Kidney tubule cell (primary cell): ENCODE measurements at regions not wholly inside any gene's neighbourhood (a gene's known extent, or its start where the extent isn't known, plus 50 kb on each side); places are given as distances from the start of the nearest gene placed in this dataset.

Source experiments
- DNase-seq: peaks from one replicate; pipeline ENCODE4 v3.0.0-alpha.2; 2018; ENCODE audit warnings: low spot score

DNA sequence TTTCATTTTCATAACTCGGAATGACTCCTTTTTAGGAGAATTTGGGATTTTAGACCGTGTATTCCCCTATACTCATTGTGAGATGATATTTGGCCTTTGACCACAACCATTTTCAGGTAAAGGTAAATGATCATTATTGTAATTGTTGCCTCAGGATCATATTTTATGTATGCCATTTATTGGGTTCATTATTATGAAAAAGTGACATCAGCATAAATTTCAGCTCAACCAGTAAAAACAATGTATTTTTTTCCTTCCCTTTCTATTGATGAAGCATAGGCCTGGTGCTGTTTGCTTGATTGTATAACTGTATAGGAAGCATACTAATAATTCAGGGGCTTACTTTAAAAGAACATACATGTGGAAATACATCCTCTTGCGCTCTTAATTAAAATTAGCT, 832.9 kb upstream of the FANCL start:
- DNase-seq = no peak

DNA sequence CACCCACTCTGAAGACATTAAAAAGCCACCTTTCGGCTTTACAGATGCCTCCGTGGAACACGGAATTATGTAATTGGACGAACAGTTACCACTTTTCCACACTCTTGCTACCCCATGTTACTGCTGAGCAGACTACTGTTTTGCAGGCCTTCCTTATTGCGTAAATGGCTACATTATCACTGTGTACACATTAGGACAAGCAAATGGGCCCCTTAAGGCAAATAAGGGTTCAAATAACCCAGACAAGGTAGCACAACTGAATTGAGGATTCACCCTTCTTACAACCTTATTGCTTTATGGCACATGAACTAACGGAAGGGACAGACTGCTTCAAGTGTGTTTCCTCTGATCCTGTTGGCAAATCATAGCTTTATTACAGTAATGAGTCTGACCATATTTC, 832.2 kb upstream of the FANCL start:
- no peak for DNase-seq

DNA sequence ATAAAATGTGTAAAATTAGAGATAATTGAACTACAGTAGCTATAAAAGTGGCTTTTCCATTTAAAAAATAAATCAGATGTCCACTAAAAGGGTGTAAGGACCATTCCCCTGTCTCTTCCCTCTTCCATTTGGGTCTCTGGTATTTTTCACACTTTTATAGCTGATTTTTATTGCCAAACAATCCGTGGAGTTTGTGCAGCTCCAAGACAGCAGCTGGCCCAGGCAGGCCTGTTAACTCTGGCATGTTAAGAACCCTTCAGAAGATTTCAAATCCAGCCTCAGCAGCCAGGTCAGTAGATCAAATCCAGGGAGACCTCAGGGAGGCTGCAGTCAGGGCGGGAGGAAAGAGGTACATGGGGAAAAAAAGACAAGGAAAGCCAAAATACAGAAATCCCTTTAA, 827.1 kb upstream of the FANCL start:
- DNase-seq = no peak

DNA sequence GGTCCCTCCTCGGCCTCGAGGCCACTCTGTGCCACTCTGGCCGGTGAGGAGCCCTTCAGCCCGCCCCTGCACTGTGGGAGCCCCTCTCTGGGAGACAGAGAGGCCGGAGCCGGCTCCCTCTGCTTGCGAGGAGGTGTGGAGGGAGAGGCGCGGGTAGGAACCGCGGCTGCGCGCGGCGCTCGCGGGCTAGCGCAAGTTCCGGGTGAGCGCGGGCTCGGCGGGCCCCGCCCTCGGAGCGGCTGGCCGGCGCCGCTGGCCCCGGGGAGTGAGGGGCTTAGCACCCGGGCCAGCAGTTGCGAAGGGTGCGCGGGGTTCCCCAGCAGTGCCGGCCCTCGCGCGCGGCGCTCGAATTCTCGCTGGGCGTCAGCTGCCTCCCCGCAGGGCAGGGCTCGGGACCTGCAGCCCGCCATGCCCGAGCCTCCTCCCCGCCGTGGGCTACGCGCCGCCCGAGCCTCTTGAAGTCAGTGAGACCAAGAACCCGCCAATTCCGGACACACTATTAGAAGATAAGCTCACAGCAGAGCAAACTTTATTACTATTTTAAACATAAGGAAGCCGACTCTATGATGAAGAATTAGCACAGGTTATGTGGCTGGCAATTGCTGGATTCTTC, 825.8 kb upstream of the FANCL start:
- no peak for DNase-seq

DNA sequence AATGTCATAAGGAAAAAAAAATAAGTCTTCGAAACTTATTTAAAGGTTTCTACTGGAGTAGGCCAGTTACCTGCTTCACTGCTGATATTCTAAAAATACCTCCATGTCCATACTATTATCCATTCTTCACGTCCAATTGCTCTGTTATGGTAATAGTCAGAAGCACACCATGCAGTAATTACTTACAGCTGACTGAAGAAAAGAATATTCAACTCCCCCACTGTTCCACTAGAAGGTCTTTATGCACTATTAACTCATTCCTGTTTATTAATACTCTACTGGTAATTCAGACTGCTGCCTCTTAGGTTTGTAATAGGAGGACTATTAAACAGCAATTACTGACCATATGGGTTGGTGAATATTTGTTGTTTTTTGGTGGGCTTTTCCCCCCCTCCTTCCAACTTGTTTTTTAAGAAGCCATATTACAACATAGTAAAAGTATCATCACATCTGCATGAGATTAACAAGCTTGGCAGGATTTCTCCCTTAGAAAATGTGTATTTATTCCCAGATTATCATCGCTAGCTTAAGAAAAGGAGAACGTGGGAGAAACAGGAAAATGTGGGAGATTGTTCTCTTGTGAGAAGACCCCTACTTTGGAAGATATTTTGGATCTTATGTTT, 806.4 kb upstream of the FANCL start:
- DNase-seq = no peak

DNA sequence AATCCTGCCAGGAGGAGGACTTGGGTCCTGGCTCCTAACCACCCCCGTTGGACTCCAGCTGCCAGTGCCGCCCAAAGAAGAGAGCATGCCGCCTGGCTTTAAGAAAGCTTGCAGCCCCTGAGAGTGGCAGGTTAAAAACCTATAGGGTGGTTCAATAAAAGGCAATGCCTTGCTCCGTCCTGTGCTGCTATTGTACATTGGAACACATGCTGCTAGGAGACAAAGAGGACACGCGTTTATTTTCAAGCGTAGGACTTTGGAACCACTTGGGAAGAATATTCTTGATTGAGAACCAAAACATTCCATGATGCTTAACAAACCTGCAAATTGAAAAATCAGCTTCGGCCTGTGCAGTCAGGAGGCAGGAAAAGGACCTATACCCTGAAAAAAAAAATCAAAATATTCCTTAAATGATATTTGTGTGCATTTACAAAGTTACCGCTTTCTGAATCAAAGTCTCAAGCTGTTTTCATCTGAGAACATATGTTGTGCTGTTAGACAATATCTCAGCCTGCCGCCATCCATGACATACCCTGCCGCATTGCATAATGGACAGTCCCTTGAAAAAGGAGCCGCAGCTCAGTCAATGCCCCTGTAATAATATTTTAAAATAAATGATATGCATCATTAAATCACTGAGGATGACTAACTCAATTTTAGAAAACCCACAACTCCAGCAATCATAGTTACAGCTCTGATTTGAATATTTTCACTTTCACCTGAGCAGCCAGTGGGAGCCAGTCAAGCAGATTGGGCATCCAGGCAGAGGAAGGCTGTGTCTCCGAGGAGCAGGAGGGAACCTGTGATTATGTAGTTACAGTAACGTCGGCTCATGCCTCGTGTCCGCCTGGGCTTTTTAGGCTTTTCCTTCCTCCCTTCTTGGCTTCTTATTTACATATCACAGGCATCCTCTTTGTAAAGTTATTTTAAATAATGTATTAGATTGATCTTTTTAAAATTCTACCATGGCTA, 805.6 kb upstream of the FANCL start:
- DNase-seq = no peak

DNA sequence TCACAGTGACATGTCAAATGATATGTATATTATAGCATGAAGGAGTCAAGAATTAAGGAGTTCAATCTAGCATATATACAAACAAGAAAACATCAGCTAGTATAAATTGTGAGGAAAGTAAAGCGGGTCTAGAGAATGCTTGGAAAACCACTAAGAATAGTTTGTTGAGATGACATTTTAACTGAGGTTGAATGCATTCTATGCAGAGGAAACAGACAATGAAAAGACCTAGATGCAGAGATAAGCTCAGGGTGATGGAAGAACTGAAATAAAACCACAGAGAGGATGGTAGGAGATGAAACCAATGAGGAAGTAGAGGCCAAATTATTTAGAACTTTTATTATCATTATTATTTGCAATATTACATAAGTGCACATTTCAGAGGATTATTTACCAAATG, 803.6 kb upstream of the FANCL start:
- DNase-seq = no peak

DNA sequence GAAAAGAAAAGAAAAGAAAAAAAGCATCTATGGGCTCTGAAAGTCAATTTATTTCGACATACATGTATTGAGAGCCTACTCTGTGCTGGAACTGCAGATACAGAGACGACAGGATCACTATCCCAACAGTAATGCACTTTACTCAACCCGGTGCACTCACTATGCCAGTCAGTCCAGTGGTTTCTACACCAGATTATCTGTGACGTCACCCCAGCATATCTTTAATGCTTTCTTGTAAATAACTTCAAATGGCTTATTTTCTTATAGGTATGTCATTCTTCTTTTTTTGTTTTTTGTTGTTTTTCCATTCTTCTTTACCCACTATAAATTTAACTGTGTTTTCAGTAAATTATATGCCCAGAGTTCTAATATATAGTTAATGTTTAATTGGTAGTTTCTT, 800.0 kb upstream of the FANCL start:
- DNase-seq = no peak

DNA sequence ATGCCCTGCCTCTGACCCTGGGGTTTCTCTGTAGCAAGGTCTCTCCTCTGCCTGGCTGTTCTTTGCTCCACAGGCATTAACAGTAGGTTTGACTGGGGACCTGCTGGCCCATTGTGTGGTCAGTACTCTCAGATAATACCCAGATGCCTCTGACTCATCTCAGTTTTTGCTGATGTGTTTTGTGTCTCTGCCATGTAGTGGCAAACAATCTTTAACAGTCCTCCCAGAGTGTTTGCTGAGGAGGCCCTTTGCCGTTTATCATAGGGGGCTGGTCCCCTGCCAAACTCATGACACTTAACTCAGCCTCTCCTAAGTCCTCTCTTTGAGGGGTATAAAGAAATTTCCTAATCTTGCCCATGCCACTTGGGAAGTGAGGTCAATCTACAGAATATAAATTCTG, 793.7 kb upstream of the FANCL start:
- DNase-seq = no peak

DNA sequence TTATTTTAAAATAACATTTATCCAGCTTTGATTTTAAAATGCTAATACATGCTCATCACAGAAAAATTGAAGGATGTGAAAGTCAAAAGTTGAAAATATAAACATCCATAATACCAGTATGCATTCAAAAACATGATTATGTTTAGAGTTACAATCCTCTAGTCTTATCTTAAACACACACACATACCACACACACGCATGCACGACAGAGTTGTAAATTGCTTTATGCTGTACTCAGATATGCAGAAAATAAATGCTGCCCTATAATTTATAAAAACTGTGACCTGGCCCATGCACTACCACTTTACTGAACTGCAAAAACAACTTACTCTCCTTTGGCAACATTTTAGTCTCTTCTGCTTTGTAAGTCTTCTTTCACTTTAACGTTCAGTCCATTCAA, 793.0 kb upstream of the FANCL start:
- DNase-seq = no peak

DNA sequence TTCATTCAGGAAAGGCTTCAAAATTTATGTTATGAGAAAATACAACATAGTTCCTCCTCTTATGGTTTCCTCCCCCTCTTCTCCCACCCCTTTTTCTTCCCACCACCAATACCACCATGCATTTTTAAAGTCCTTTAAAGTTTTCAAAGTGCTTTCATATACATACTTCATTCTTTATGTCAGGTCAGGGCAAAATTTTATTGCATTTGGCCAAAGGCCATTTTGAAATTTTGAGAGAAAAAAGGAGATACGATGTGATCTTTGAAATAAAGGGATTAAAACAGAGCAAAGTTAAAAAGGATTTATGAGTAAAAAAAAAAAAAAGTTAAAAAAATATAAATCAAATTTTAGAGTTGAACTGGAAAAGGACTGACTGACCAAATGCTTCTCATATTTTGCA, 792.5 kb upstream of the FANCL start:
- DNase-seq = no peak

DNA sequence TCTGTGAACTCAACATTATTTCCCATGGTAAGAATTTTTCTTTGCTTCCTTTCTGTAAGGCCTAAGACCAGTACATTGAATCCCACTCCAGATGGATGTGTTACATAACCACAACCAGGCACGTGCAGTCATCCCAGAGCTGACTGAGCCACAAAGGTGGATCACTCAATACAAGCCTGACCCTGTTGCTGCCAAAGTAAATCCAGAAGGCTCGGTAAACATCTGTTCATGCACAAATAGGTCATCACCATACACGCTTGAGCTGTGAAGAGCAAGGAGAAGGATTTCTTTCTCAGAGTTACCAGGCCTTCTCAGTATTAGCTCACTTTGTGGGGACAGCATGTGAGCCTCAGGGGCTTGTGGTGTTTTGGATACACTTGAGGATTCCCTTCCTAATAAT, 791.4 kb upstream of the FANCL start:
- no peak for DNase-seq

DNA sequence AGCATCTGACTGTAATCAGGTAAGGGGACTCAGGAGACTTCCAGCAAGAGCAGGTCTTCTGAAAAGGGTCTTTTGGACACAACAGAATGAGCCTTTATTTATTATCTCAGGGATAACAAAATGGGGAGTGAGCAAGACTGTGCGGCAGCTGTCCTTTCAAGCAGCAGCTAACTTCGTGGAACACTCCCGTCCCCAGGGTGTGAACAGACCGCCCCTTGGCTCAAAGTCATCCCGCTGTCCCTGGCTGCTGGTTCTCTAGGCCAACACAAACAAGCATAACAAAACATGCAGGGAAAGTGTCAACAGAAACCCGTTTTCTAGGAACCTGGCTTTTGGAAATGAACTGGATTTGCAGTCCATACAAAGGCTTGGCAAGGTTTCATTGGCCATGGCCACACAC, 787.9 kb upstream of the FANCL start:
- DNase-seq = no peak

DNA sequence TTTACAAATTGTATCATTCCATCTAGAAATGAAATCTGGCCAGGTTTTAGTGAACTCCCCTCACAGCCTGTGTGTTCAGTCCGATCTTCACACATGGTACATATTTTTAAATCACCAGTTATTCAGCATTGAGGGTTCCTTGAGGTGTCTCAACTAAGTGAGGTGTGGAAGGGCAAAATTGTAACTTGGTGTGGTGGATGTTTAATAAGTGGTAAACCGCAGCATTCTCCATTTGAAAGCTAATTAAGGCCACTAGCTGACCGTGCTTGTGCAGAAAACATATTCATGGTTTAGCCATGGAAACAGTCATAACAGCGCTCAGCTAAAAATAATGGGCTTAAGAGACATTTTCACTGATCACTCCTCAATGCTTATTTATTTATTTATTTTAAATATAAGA, 786.2 kb upstream of the FANCL start:
- peak; percentile 2 for DNase-seq

DNA sequence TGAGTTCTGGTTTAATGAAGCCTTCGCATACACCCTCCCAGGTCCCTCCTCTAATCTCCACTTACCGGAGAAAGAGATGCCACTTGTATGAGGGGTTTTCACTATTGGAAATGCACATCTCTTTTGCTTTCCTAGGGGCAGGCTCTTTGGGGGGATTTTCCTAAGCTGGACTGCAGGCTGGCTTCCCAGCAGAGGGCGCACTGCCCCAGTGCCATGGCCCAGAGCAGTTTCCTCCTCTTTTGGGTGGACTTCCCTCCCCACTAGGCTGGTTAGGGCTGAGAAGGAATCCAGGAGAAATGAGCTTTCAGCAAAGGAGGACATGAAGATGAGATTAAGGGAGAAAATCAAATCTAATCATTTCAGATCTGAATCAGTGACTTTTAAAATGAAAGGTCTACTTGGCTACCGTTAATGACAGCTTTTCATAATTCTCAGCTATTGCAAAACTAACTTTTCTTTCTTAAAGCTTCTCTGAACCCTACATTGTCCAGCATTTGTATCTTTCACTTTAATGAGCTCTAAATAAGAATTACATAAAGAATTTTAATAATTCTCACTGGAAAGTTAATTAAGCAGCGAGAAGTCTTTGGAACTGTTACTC, 784.1 kb upstream of the FANCL start:
- DNase-seq = peak; percentile 15

DNA sequence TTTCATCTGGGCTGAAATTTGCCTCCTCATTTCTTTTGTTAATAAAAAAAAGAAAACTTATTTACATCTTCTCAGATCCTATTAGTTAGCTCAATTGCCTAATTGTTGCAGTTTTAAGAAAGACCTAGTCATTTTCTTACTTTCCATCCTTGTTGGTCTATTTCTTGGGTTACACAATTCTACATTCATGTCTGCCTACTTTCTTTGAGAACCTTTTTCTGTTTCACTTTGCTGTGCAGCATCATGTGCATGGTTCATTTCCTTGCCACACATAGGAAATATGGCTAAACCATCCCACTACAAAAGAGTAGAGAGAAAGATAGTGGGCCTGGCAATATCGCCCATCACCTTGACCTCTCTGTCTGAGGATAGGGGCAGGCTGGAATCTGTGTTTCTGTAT, 780.7 kb upstream of the FANCL start:
- DNase-seq = no peak

DNA sequence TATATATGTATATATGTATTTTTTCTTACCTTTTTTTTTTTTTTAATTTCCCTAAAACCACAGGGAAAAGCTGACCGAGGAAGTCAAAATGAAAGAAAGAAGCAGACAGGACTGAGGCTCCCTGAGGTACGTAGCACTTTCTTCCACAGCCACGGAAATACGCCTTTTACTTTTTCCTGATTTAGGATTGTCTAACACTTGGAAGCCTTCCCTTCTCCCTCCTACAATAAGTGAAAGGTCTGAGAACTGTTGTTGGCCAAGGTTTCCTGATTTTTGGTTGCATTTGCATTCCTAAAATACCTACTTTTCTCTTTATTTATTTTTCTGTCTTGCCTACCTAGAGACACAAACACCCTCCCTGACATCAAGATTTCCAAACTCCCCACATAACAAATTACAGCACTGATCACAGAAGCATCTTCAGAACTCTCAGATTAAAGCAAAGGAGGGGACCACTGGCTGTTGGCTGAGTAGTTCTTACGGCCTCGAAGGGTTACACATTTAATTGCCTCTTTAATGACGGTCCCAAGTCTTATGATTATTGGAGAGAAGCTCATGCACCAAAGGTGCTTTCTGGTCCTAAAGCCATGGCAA, 778.5 kb upstream of the FANCL start:
- DNase-seq = no peak

DNA sequence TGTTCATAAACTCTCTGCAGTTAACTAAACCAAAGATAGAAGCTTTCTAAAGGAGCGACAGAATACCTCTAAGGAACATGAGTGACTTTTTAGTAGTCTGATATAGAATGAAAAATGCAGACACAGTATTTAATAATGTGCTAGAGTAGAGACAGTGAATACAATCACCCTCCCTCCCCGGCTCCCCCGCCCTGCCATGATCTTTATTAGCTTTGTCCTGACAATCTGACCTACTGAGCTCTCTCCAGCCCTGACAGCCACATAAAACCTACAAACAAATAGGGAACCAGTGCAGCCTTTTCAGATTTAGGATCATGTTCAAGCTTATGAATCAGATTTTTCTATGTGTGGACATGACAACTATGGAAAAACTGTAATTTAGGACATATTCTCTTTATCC, 777.6 kb upstream of the FANCL start:
- no peak for DNase-seq

DNA sequence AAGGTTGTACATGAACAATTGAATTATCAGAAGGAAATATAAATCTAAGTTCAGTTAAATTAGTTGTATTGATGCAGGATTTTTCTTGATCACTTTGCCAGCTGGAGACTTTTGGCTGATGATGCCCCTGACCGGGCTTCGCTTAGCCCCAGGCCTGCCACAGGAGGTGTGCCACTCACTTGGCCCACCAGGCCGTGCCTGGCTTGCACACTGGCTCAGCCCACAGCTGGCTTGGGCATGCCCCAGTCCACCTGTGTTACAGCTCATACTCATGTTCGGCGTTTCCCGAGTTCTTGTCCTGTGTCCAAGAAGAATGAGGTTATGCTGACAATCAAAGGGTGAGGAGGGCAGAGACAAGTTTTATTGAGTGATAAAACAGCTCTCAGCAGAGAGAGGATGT, 773.9 kb upstream of the FANCL start:
- no peak for DNase-seq

DNA sequence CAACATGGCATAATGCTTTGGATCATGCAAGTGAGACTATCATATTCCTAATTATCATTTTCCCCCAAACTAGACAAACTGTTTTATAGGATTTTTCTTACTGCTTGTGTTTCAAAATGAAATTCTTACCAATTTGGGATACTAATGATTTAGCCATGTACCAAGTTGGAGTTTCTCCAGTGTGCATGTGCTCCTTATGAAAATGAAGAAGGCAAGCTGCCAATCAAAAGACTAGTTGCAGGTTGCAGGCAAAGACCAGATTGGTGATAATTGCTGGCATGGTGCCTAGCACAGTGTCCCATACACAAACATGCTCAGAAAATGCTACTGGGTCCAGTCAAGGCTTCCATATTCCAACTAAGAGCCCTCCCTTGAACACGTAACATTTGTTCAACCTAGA, 771.8 kb upstream of the FANCL start:
- no peak for DNase-seq

DNA sequence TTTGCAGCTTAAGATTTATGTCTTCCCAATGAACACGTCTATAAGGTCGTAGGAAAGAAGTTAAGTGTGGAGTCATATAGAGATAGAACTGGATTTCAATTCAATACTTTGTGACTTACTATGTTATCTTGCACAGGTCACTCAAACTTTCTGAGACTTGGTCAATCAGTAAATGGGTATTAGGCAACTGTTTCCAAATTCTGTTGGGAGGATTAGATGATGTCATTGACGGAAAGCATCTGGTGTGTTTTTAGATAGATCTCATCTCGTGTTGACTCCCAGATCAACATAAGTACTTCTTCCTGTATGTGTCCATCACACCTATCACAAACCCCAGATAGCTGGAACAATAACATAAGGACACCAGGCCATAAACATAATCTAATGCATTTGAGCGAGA, 771.1 kb upstream of the FANCL start:
- no peak for DNase-seq

DNA sequence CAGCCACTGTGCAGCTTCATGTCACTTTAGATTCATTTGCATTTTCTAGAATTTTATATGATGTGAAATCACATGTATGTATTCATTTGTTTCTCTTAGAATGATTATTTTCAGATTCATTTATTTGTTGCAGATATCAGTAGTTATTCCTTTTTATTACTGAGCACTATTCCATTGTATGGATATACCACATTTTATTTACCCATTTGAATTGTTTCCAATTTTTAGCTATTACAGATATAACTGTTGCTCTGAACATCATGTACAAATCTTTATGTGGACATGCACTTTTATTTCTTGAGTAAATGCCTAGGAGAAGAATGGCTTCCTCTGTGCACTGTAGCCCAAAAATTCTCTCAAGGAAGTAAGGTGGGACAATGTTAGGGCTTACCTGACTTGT, 767.8 kb upstream of the FANCL start:
- no peak for DNase-seq
